HCT116 (cell line): ENCODE measurements at regions not wholly inside any gene's neighbourhood (a gene's known extent, or its start where the extent isn't known, plus 50 kb on each side); places are given as distances from the start of the nearest gene placed in this dataset.
A peak's percentile ranks its signal among the peaks of the same experiment; 100 is the strongest.

Experiments used
- ATF3 ChIP-seq: IDR thresholded peaks from 2 replicates; pipeline ENCODE4 v1.6.1; 2012
- CEBPB ChIP-seq: IDR thresholded peaks from 2 replicates; pipeline ENCODE4 v1.6.1; 2012; ENCODE audit warnings: low read depth
- EGR1 ChIP-seq: IDR thresholded peaks from 2 replicates; pipeline ENCODE4 v1.6.1; 2012; ENCODE audit warnings: low read depth
- ELF1 ChIP-seq: IDR thresholded peaks from 2 replicates; pipeline ENCODE4 v1.6.1; 2012; ENCODE audit warnings: low read depth, borderline replicate concordance
- EZH2 ChIP-seq: fragments of 200-600 bp; sonication (generic); IDR thresholded peaks from 2 replicates; pipeline ENCODE4 v1.6.1; 2017; ENCODE audit warnings: antibody characterized with exemption, mixed run types
- EZH2phosphoT487 ChIP-seq: fragments of 200-600 bp; IDR thresholded peaks from 2 replicates; pipeline ENCODE4 v1.6.1; 2018; ENCODE audit warnings: antibody characterized with exemption, borderline replicate concordance
- FOSL1 ChIP-seq: IDR thresholded peaks from 2 replicates; pipeline ENCODE4 v1.6.1; 2012; ENCODE audit warnings: low read depth
- JUND ChIP-seq: IDR thresholded peaks from 2 replicates; pipeline ENCODE4 v1.6.1; 2012
- MAX ChIP-seq: IDR thresholded peaks from 2 replicates; pipeline ENCODE4 v1.6.1; 2012
- POLR2AphosphoS5 ChIP-seq: IDR thresholded peaks from 2 replicates; pipeline ENCODE4 v1.6.1; 2011; ENCODE audit warnings: mild to moderate bottlenecking, low read depth, low read length, moderate library complexity
- RAD21 ChIP-seq: IDR thresholded peaks from 2 replicates; pipeline ENCODE4 v1.6.1; 2012; ENCODE audit warnings: low read depth, mild to moderate bottlenecking
- SP1 ChIP-seq: IDR thresholded peaks from 2 replicates; pipeline ENCODE4 v1.6.1; 2012; ENCODE audit warnings: low read depth
- SRF ChIP-seq: IDR thresholded peaks from 2 replicates; pipeline ENCODE4 v1.6.1; 2012; ENCODE audit warnings: low read depth
- TCF7L2 ChIP-seq: IDR thresholded peaks from 2 replicates; pipeline ENCODE4 v1.7.0; 2011; ENCODE audit warnings: borderline replicate concordance, inconsistent platforms; ENCODE audit not compliant: insufficient read depth, insufficient read length; ENCODE audit errors: extremely low read depth
- YY1 ChIP-seq: IDR thresholded peaks from 2 replicates; pipeline ENCODE4 v1.6.1; 2011; ENCODE audit warnings: low read length, low read depth, moderate library complexity, mild to moderate bottlenecking; ENCODE audit not compliant: insufficient replicate concordance; ENCODE audit errors: extremely low read depth
- ZBTB33 ChIP-seq: IDR thresholded peaks from 2 replicates; pipeline ENCODE4 v1.6.1; 2011; ENCODE audit warnings: mild to moderate bottlenecking, low read length, moderate library complexity; ENCODE audit not compliant: insufficient replicate concordance; ENCODE audit errors: extremely low read depth
- ZFX ChIP-seq: fragments of 450-650 bp; IDR thresholded peaks from 2 replicates; pipeline ENCODE4 v1.6.1; 2017

GRCh38 chr12:75635606-75636444 is 124.4 kb upstream of the KRR1 start (continued):
- TF ChIP-seq ATF3, result no peak; the same call in 1 of the 2 replicates
- peak; percentile 68 for TF ChIP-seq POLR2AphosphoS5
- peak; percentile 99 for TF ChIP-seq JUND
- TF ChIP-seq CEBPB, result peak; percentile 93
- TF ChIP-seq YY1, result peak; percentile 61
- TF ChIP-seq TCF7L2, result peak; percentile 100
- TF ChIP-seq EZH2phosphoT487, result no peak
- peak; percentile 71; the same call in 1 of the 2 replicates for TF ChIP-seq MAX
- peak; percentile 95 for TF ChIP-seq FOSL1
- TF ChIP-seq ZFX, result no peak
- 0 out of 2 replicates have a peak, but pooled peaks have one; percentile 48 for TF ChIP-seq RAD21
- peak; percentile 64; the same call in 1 of the 2 replicates for TF ChIP-seq EGR1
- no peak for TF ChIP-seq EZH2
- no peak; the same call in 1 of the 2 replicates for TF ChIP-seq ELF1
- peak; percentile 88 for TF ChIP-seq SRF
- TF ChIP-seq SP1, result peak; percentile 100
- peak; percentile 67 for TF ChIP-seq ZBTB33
